ENCODE measurements at regions not wholly inside any gene's neighbourhood (a gene's known extent, or its start where the extent isn't known, plus 50 kb on each side); places are given as distances from the start of the nearest gene placed in this dataset.
"Not testable (repeated sequence)": the region's sequence is repeated elsewhere in the genome, so short reads cannot be mapped to it uniquely, and the experiment has no call there.

DNA sequence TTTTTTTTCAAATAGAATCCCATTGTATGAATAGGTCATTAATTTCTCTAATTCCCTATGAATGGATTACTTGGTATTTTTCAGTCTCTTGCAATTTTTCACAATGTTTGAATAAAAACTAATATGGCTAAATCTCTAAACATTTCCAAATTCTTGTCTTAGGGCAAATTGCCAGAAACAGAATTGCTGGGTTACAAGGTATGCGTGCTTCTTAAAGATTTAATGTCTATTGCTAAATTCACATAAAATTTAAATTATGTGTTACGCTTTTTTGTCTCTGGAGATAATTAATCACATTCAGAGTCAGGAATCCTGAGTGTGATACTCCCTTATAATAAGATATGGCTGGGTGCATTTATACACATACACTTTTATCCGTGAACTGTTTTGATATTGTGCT, 264.5 kb upstream of the TBL1XR1 start:
- peaks cover 0 to 12% (median 2%) of the 10 kb centered on the region in 3 donors for H3K9me3 ChIP-seq (ENCODE audit: control extremely low read depth in 1 of 3, control insufficient read depth in 2 of 3, insufficient read depth in 1 of 3, low read length in 2 of 3)
- no peaks in the 10 kb centered on the region for H4K20me1 ChIP-seq (ENCODE audit: control insufficient read depth, insufficient read depth, low read length, poor library complexity, severe bottlenecking)
- Mint-ChIP-seq H3K9me3 (ENCODE audit: insufficient read depth) (no peaks in the 10 kb centered on the region), H3K27me3 (no peaks in the 10 kb centered on the region), H3K27ac (no peak overlapping the region), H3K4me3 (no peak overlapping the region), H3K4me1 (no peaks in the 10 kb centered on the region)
- ChIA-PET POLR2A (no interaction called here), CTCF (no interaction called here)
- H3K4me3 ChIP-seq (ENCODE audit: control extremely low read depth in 1 of 5, extremely low read depth in 1 of 5, insufficient read depth in 1 of 5, low read depth in 2 of 5, low read length in 4 of 5) = no peak overlapping the region
- intact Hi-C loops (cut with micrococcal nuclease) = no loop called here
- ATAC-seq (ENCODE audit: low read depth) = no peak
- H2AFZ ChIP-seq (ENCODE audit: insufficient read depth, low read depth, low read length, poor library complexity, severe bottlenecking) = no peak overlapping the region
- no peak overlapping the region for H3K9ac ChIP-seq (ENCODE audit: low read length)
- no CpG with 5 or more reads among the region's 3 CpGs for whole genome bisulfite sequencing (ENCODE audit: insufficient coverage)
- no peaks in the 10 kb centered on the region for H3K27me3 ChIP-seq (replicated peaks in 1 of 4; ENCODE audit: control extremely low read depth in 1 of 4, control insufficient read depth in 3 of 4, insufficient read depth in 4 of 4, low read length in 3 of 4)
- no peaks in the 10 kb centered on the region for H3K79me2 ChIP-seq (ENCODE audit: control insufficient read depth, insufficient read depth, low read length)
- no peaks in the 10 kb centered on the region for H3K36me3 ChIP-seq (replicated peaks in 1 of 2; ENCODE audit: control extremely low read depth in 1 of 2, control insufficient read depth in 1 of 2, extremely low read depth in 1 of 2, insufficient read depth in 2 of 2, low read length in 1 of 2)
- no peak overlapping the region for H3K27ac ChIP-seq (ENCODE audit: low read length in 2 of 2)
- no peak for DNase-seq
- no peak overlapping the region for H3K4me2 ChIP-seq (replicated peaks; ENCODE audit: low read depth, low read length, poor library complexity, severe bottlenecking)
- no peaks in the 10 kb centered on the region for H3K4me1 ChIP-seq (ENCODE audit: control insufficient read depth in 2 of 2, insufficient read depth in 2 of 2, low read length in 2 of 2)
- TF ChIP-seq EZH2 (IDR thresholded peaks at IDR 0.05; ENCODE audit: borderline replicate concordance, insufficient read depth, low read depth, low read length, poor library complexity, severe bottlenecking) = no peak
- TF ChIP-seq, protein P1, sequence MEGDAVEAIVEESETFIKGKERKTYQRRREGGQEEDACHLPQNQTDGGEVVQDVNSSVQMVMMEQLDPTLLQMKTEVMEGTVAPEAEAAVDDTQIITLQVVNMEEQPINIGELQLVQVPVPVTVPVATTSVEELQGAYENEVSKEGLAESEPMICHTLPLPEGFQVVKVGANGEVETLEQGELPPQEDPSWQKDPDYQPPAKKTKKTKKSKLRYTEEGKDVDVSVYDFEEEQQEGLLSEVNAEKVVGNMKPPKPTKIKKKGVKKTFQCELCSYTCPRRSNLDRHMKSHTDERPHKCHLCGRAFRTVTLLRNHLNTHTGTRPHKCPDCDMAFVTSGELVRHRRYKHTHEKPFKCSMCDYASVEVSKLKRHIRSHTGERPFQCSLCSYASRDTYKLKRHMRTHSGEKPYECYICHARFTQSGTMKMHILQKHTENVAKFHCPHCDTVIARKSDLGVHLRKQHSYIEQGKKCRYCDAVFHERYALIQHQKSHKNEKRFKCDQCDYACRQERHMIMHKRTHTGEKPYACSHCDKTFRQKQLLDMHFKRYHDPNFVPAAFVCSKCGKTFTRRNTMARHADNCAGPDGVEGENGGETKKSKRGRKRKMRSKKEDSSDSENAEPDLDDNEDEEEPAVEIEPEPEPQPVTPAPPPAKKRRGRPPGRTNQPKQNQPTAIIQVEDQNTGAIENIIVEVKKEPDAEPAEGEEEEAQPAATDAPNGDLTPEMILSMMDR (IDR thresholded peaks at IDR 0.05) = no peak

DNA sequence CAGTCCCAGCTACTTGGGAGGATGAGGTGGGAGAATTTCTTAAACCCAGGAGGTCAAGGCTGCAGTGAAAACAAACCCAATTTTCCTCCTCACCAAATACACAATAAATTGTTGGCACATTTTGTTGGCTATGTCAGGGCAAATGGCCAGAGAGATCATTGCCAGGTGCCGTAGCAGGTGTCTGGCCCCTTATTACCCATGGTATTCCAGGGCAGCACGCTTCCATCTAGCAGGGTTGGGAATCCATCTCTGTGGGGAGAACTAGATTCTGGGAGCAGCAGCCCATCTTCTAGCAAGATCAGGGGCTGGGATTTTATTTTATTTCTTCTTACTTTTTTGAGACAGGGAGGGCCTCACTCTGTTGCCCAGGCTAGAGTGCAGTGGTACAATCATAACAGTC, 266.1 kb upstream of the TBL1XR1 start:
- CTCF ChIA-PET = not testable (repeated sequence)

More for the DNA sequence above, 266.1 kb upstream of the TBL1XR1 start:
- H3K27ac ChIP-seq (ENCODE audit: low read length in 2 of 2); H3K4me3 Mint-ChIP-seq; H3K9me3 ChIP-seq (ENCODE audit: control extremely low read depth in 1 of 3, control insufficient read depth in 2 of 3, insufficient read depth in 1 of 3, low read length in 2 of 3); H2AFZ ChIP-seq (ENCODE audit: insufficient read depth, low read depth, low read length, poor library complexity, severe bottlenecking); H3K79me2 ChIP-seq (ENCODE audit: control insufficient read depth, insufficient read depth, low read length); H3K27ac Mint-ChIP-seq; H3K27me3 ChIP-seq (replicated peaks in 1 of 4; ENCODE audit: control extremely low read depth in 1 of 4, control insufficient read depth in 3 of 4, insufficient read depth in 4 of 4, low read length in 3 of 4); H3K4me1 ChIP-seq (ENCODE audit: control insufficient read depth in 2 of 2, insufficient read depth in 2 of 2, low read length in 2 of 2); POLR2A ChIA-PET; intact Hi-C loops (cut with micrococcal nuclease); H3K9me3 Mint-ChIP-seq (ENCODE audit: insufficient read depth); H4K20me1 ChIP-seq (ENCODE audit: control insufficient read depth, insufficient read depth, low read length, poor library complexity, severe bottlenecking); ATAC-seq (ENCODE audit: low read depth); H3K4me3 ChIP-seq (ENCODE audit: control extremely low read depth in 1 of 5, extremely low read depth in 1 of 5, insufficient read depth in 1 of 5, low read depth in 2 of 5, low read length in 4 of 5); H3K36me3 ChIP-seq (replicated peaks in 1 of 2; ENCODE audit: control extremely low read depth in 1 of 2, control insufficient read depth in 1 of 2, extremely low read depth in 1 of 2, insufficient read depth in 2 of 2, low read length in 1 of 2); DNase-seq; H3K9ac ChIP-seq (ENCODE audit: low read length); H3K4me2 ChIP-seq (replicated peaks; ENCODE audit: low read depth, low read length, poor library complexity, severe bottlenecking); H3K4me1 Mint-ChIP-seq; H3K27me3 Mint-ChIP-seq: not testable (repeated sequence)
- WGBS (ENCODE audit: insufficient coverage) = no CpG with 5 or more reads among the region's 2 CpGs
